BLaER1 treated with 17β-estradiol and CSF1 and Interleukin-3, amounts not matched to agents 10 nM and 100 nM (cell line): ENCODE measurements at regions not wholly inside any gene's neighbourhood (a gene's known extent, or its start where the extent isn't known, plus 50 kb on each side); places are given as distances from the start of the nearest gene placed in this dataset.

ENCODE experiments used
- H3K27ac ChIP-seq, 11 experiments: shearing (Covaris generic); formaldehyde crosslinking; 2 replicates each; pipeline ENCODE4 v1.8.1; 2022
- H3K27me3 ChIP-seq, 11 experiments: shearing (Covaris generic); formaldehyde crosslinking; 2 replicates each; pipeline ENCODE4 v1.8.1; 2022
- H3K36me3 ChIP-seq, 11 experiments: shearing (Covaris generic); formaldehyde crosslinking; 2 replicates each; pipeline ENCODE4 v1.8.1; 2022
- H3K4me1 ChIP-seq, 10 experiments: shearing (Covaris generic); formaldehyde crosslinking; 2 replicates each; pipeline ENCODE4 v1.8.1; 2022
- H3K4me2 ChIP-seq, 11 experiments: shearing (Covaris generic); formaldehyde crosslinking; 2 replicates each; pipeline ENCODE4 v1.8.1; 2022
- H3K4me3 ChIP-seq, 10 experiments: shearing (Covaris generic); formaldehyde crosslinking; 2 replicates each; pipeline ENCODE4 v1.8.1; 2022
- H3K9ac ChIP-seq, 11 experiments: shearing (Covaris generic); formaldehyde crosslinking; 2 replicates each; pipeline ENCODE4 v1.8.1; 2022
- H3K9me3 ChIP-seq, 11 experiments: shearing (Covaris generic); formaldehyde crosslinking; replicated peaks in 1 of 11; 2 replicates each; pipeline ENCODE4 v1.8.1; 2022
- H4K20me1 ChIP-seq, 11 experiments: shearing (Covaris generic); formaldehyde crosslinking; 2 replicates each; pipeline ENCODE4 v1.8.1; 2022
- Cebpa-rat ChIP-seq, 11 experiments: shearing (Covaris generic); IDR thresholded peaks; 2 replicates each; pipeline ENCODE4 v1.8.1; 2022

GRCh38 chr2:236646871-236647270 is 77.2 kb downstream of the ACKR3 start:
- H3K36me3 ChIP-seq, result no peaks in the 10 kb centered on the region
- H4K20me1 ChIP-seq, result no peaks in the 10 kb centered on the region
- H3K27ac ChIP-seq, result no peak overlapping the region
- no peaks in the 10 kb centered on the region for H3K27me3 ChIP-seq
- H3K4me2 ChIP-seq, result no peak overlapping the region
- H3K4me1 ChIP-seq, result no peaks in the 10 kb centered on the region
- TF ChIP-seq Cebpa-rat (IDR thresholded peaks at IDR 0.05), result no peak
- no peak overlapping the region for H3K9ac ChIP-seq
- H3K4me3 ChIP-seq, result no peak overlapping the region
- H3K9me3 ChIP-seq, result peaks cover 10 to 44% (median 23%) of the 10 kb centered on the region in 11 experiments; a peak in 21 of 22 replicates

- no peak overlapping the region for H3K9ac ChIP-seq
- no peak for TF ChIP-seq Cebpa-rat (IDR thresholded peaks at IDR 0.05)
Measured at GRCh38 chr2:236647621-236648020, 78.0 kb downstream of the ACKR3 start.

GRCh38 chr2:236653863-236654262 is 84.2 kb downstream of the ACKR3 start:
- H3K4me1 ChIP-seq, result 0 out of 20 replicates have a peak, but pooled peaks cover 0 to 9% (median 0%) of the 10 kb centered on the region in 10 experiments
- H3K9me3 ChIP-seq, result peaks cover 0 to 15% (median 0%) of the 10 kb centered on the region in 11 experiments; a peak in 5 of 22 replicates
- H4K20me1 ChIP-seq, result no peaks in the 10 kb centered on the region
- no peak for TF ChIP-seq Cebpa-rat (IDR thresholded peaks at IDR 0.05)
- H3K36me3 ChIP-seq, result no peaks in the 10 kb centered on the region
- H3K4me3 ChIP-seq, result no peak overlapping the region
- H3K9ac ChIP-seq, result no peak overlapping the region
- H3K27me3 ChIP-seq, result no peaks in the 10 kb centered on the region
- H3K4me2 ChIP-seq, result peak overlapping the region in 2 of 11 experiments; percentile 3 to 33; a peak in 1 of 22 replicates
- no peak overlapping the region for H3K27ac ChIP-seq

More at GRCh38 chr2:236647621-236648020, 78.0 kb downstream of the ACKR3 start:
- Histone ChIP-seq H3K9me3 (peaks cover 2 to 37% (median 15%) of the 10 kb centered on the region in 11 experiments; a peak in 20 of 22 replicates), H3K4me3 (no peak overlapping the region), H4K20me1 (no peaks in the 10 kb centered on the region), H3K27me3 (no peaks in the 10 kb centered on the region), H3K4me2 (no peak overlapping the region), H3K27ac (no peak overlapping the region), H3K4me1 (no peaks in the 10 kb centered on the region), H3K36me3 (no peaks in the 10 kb centered on the region)

- H3K9ac ChIP-seq, result no peak overlapping the region
- H3K4me2 ChIP-seq, result peak overlapping the region in 6 of 11 experiments; percentile 3 to 43 (median 28); a peak in 6 of 22 replicates
- no peaks in the 10 kb centered on the region for H3K27me3 ChIP-seq
- no peaks in the 10 kb centered on the region for H3K36me3 ChIP-seq
- 0 out of 20 replicates have a peak, but pooled peaks cover 0 to 9% (median 0%) of the 10 kb centered on the region in 10 experiments for H3K4me1 ChIP-seq
- no peak overlapping the region for H3K27ac ChIP-seq
- no peak overlapping the region for H3K4me3 ChIP-seq
- no peaks in the 10 kb centered on the region for H4K20me1 ChIP-seq
- TF ChIP-seq Cebpa-rat (IDR thresholded peaks at IDR 0.05), result no peak
- H3K9me3 ChIP-seq, result peaks cover 0 to 12% (median 0%) of the 10 kb centered on the region in 11 experiments; a peak in 5 of 22 replicates
Measured at GRCh38 chr2:236654496-236654895, 84.9 kb downstream of the ACKR3 start.

GRCh38 chr2:236656166-236656565 is 86.5 kb downstream of the ACKR3 start:
- Histone ChIP-seq H3K4me2 (no peak overlapping the region), H3K9me3 (no peaks in the 10 kb centered on the region), H3K4me3 (no peak overlapping the region), H4K20me1 (no peaks in the 10 kb centered on the region), H3K27me3 (no peaks in the 10 kb centered on the region), H3K9ac (no peak overlapping the region), H3K36me3 (no peaks in the 10 kb centered on the region), H3K4me1 (0 out of 20 replicates have a peak, but pooled peaks cover 0 to 9% (median 0%) of the 10 kb centered on the region in 10 experiments), H3K27ac (no peak overlapping the region)
- TF ChIP-seq Cebpa-rat (IDR thresholded peaks at IDR 0.05), result no peak

GRCh38 chr2:236656721-236657120 is 87.1 kb downstream of the ACKR3 start:
- Histone ChIP-seq H3K4me3 (no peak overlapping the region), H3K27me3 (no peaks in the 10 kb centered on the region), H3K4me1 (0 out of 20 replicates have a peak, but pooled peaks cover 0 to 9% (median 0%) of the 10 kb centered on the region in 10 experiments), H3K27ac (no peak overlapping the region), H4K20me1 (no peaks in the 10 kb centered on the region), H3K4me2 (no peak overlapping the region), H3K9me3 (no peaks in the 10 kb centered on the region), H3K36me3 (no peaks in the 10 kb centered on the region), H3K9ac (no peak overlapping the region)
- TF ChIP-seq Cebpa-rat (IDR thresholded peaks at IDR 0.05), result no peak

GRCh38 chr2:236657215-236657614 is 87.6 kb downstream of the ACKR3 start:
- no peaks in the 10 kb centered on the region for H3K36me3 ChIP-seq
- TF ChIP-seq Cebpa-rat (IDR thresholded peaks at IDR 0.05), result no peak
- H3K27me3 ChIP-seq, result no peaks in the 10 kb centered on the region
- H3K4me3 ChIP-seq, result no peak overlapping the region
- H3K9me3 ChIP-seq, result no peaks in the 10 kb centered on the region
- 0 out of 20 replicates have a peak, but pooled peaks cover 0 to 10% (median under 1%) of the 10 kb centered on the region in 10 experiments for H3K4me1 ChIP-seq
- no peak overlapping the region for H3K4me2 ChIP-seq
- H3K27ac ChIP-seq, result no peak overlapping the region
- no peaks in the 10 kb centered on the region for H4K20me1 ChIP-seq
- no peak overlapping the region for H3K9ac ChIP-seq

GRCh38 chr2:236657801-236658200 is 88.2 kb downstream of the ACKR3 start:
- H4K20me1 ChIP-seq, result no peaks in the 10 kb centered on the region
- H3K4me2 ChIP-seq, result no peak overlapping the region
- H3K9ac ChIP-seq, result no peak overlapping the region
- H3K27me3 ChIP-seq, result no peaks in the 10 kb centered on the region
- no peaks in the 10 kb centered on the region for H3K36me3 ChIP-seq
- no peak for TF ChIP-seq Cebpa-rat (IDR thresholded peaks at IDR 0.05)
- H3K27ac ChIP-seq, result no peak overlapping the region
- no peaks in the 10 kb centered on the region; a peak in 1 of 22 replicates for H3K9me3 ChIP-seq
- no peak overlapping the region for H3K4me3 ChIP-seq
- 0 out of 20 replicates have a peak, but pooled peaks cover 0 to 15% (median 2%) of the 10 kb centered on the region in 10 experiments for H3K4me1 ChIP-seq

GRCh38 chr2:236658974-236659757 is 89.5 kb downstream of the ACKR3 start:
- Histone ChIP-seq H3K4me2 (no peak overlapping the region), H4K20me1 (no peaks in the 10 kb centered on the region), H3K9me3 (no peaks in the 10 kb centered on the region; a peak in 1 of 22 replicates), H3K4me3 (no peak overlapping the region), H3K27me3 (no peaks in the 10 kb centered on the region), H3K36me3 (no peaks in the 10 kb centered on the region), H3K4me1 (0 out of 20 replicates have a peak, but pooled peaks cover 0 to 12% (median 2%) of the 10 kb centered on the region in 10 experiments), H3K27ac (no peak overlapping the region), H3K9ac (no peak overlapping the region)
- TF ChIP-seq Cebpa-rat (IDR thresholded peaks at IDR 0.05), result no peak
